ENCODE measurements at regions not wholly inside any gene's neighbourhood (a gene's known extent, or its start where the extent isn't known, plus 50 kb on each side); places are given as distances from the start of the nearest gene placed in this dataset.

DNA sequence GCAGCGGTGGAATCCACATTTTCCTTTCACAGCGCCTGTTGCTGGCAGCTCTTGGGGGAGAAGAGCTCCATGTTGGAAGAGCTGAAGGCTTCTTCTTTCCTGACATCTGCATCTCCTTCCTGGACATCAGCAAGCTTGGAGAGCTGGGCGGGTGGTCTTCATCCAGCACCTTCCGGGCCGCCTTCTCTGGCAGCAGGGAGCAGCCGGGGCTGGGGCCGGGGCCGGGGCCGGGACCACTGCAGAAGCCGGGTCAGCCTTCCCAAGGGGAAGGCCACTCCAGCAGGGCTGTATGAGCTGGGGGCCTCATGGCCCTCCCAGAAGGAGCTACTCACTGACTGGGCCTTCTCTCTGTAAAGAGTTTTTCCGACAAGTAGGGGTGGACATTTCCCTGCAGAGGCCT lies 787.5 kb downstream of the TLE4 start:
- Histone ChIP-seq H3K4me1 (ENCODE audit: insufficient read depth, low read length, poor library complexity, severe bottlenecking) (no peaks in the 10 kb centered on the region), H3K9me2 (replicated peaks; ENCODE audit: low read depth, low read length) (no peaks in the 10 kb centered on the region), H4K20me1 (ENCODE audit: insufficient read depth, low read length, poor library complexity, severe bottlenecking) (no peaks in the 10 kb centered on the region), H3K79me2 (ENCODE audit: insufficient read depth, low read length) (no peaks in the 10 kb centered on the region), H3K36me3 (ENCODE audit: insufficient read depth, low read length) (no peaks in the 10 kb centered on the region), H3K27me3 (ENCODE audit: insufficient read depth, low read length, poor library complexity, severe bottlenecking) (no peaks in the 10 kb centered on the region), H3K9me3 (ENCODE audit: insufficient read depth, low read depth, low read length) (no peaks in the 10 kb centered on the region), H3K4me3 (ENCODE audit: low read length, poor library complexity, severe bottlenecking) (no peak overlapping the region), H2AFZ (ENCODE audit: low read length) (no peak overlapping the region), H3F3A (ENCODE audit: low read depth) (no peaks in the 10 kb centered on the region), H3K9ac (ENCODE audit: low read depth, low read length, poor library complexity, severe bottlenecking) (no peak overlapping the region), H3K4me2 (ENCODE audit: low read depth, low read length, poor library complexity, severe bottlenecking) (no peak overlapping the region)
- no peak for TF ChIP-seq EZH2phosphoT487 (IDR thresholded peaks at IDR 0.05; ENCODE audit: borderline replicate concordance)
- no peak for TF ChIP-seq CTCF (conservative IDR thresholded peaks at IDR 0.05; ENCODE audit: low read length)

DNA sequence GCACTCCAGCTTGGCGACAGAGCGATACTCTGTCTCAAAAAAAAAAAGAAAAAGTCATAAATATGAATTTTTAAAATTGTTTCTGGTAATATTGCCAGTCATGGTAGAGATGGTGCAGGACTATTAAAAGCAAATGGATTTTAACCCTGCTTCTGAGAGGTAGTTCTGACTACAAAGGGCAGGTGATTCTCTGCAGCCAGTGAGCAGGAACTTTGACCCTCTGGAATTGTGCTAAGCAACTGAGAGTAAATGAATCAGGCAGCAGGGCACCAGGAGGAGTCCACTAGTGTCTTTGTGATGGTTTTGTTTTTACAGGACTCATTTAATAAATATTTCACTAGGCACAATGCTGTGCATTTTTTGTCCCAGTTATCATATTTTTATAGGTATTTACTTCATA lies 781.2 kb downstream of the TLE4 start:
- H3K9me2 ChIP-seq (replicated peaks; ENCODE audit: low read depth, low read length), result no peaks in the 10 kb centered on the region
- H3K4me1 ChIP-seq (ENCODE audit: insufficient read depth, low read length, poor library complexity, severe bottlenecking), result no peaks in the 10 kb centered on the region
- no peaks in the 10 kb centered on the region for H4K20me1 ChIP-seq (ENCODE audit: insufficient read depth, low read length, poor library complexity, severe bottlenecking)
- no peaks in the 10 kb centered on the region for H3K36me3 ChIP-seq (ENCODE audit: insufficient read depth, low read length)
- no peak for TF ChIP-seq EZH2phosphoT487 (IDR thresholded peaks at IDR 0.05; ENCODE audit: borderline replicate concordance)
- no peak for TF ChIP-seq CTCF (conservative IDR thresholded peaks at IDR 0.05; ENCODE audit: low read length)
- H3K9ac ChIP-seq (ENCODE audit: low read depth, low read length, poor library complexity, severe bottlenecking), result no peak overlapping the region
- no peaks in the 10 kb centered on the region for H3K27me3 ChIP-seq (ENCODE audit: insufficient read depth, low read length, poor library complexity, severe bottlenecking)
- H3F3A ChIP-seq (ENCODE audit: low read depth), result no peaks in the 10 kb centered on the region
- no peak overlapping the region for H3K4me2 ChIP-seq (ENCODE audit: low read depth, low read length, poor library complexity, severe bottlenecking)
- H3K4me3 ChIP-seq (ENCODE audit: low read length, poor library complexity, severe bottlenecking), result no peak overlapping the region
- no peak overlapping the region for H2AFZ ChIP-seq (ENCODE audit: low read length)
- no peaks in the 10 kb centered on the region for H3K79me2 ChIP-seq (ENCODE audit: insufficient read depth, low read length)
- H3K9me3 ChIP-seq (ENCODE audit: insufficient read depth, low read depth, low read length), result no peaks in the 10 kb centered on the region

DNA sequence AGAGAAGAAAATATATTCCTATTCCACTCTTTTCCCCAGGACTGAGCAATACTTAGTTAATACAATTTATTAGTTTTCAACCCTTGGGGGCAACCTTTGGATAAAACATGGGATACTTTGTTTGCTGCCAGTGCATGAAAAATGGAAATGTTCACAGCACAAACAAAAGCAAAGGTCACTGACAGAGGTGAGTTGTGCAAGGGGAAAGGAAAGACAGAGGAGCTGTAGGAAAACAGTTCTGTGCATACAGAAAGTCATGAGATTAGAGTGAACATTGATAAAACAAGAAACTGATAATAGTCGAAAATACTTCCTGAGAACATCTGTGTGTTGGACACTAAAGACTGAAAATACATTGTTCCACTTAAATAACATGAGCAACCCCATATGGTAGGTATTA lies 779.8 kb downstream of the TLE4 start:
- Histone ChIP-seq H4K20me1 (ENCODE audit: insufficient read depth, low read length, poor library complexity, severe bottlenecking) (no peaks in the 10 kb centered on the region), H3K27me3 (ENCODE audit: insufficient read depth, low read length, poor library complexity, severe bottlenecking) (no peaks in the 10 kb centered on the region), H3K79me2 (ENCODE audit: insufficient read depth, low read length) (no peaks in the 10 kb centered on the region), H3K4me2 (ENCODE audit: low read depth, low read length, poor library complexity, severe bottlenecking) (no peak overlapping the region), H2AFZ (ENCODE audit: low read length) (no peak overlapping the region), H3K4me3 (ENCODE audit: low read length, poor library complexity, severe bottlenecking) (no peak overlapping the region), H3K36me3 (ENCODE audit: insufficient read depth, low read length) (no peaks in the 10 kb centered on the region), H3K9me3 (ENCODE audit: insufficient read depth, low read depth, low read length) (no peaks in the 10 kb centered on the region), H3K4me1 (ENCODE audit: insufficient read depth, low read length, poor library complexity, severe bottlenecking) (no peaks in the 10 kb centered on the region), H3F3A (ENCODE audit: low read depth) (no peaks in the 10 kb centered on the region), H3K9me2 (replicated peaks; ENCODE audit: low read depth, low read length) (no peaks in the 10 kb centered on the region), H3K9ac (ENCODE audit: low read depth, low read length, poor library complexity, severe bottlenecking) (no peak overlapping the region)
- TF ChIP-seq CTCF (conservative IDR thresholded peaks at IDR 0.05; ENCODE audit: low read length) (no peak), EZH2phosphoT487 (IDR thresholded peaks at IDR 0.05; ENCODE audit: borderline replicate concordance) (no peak)

All from Loucy (cell line).